ENCODE measurements at regions not wholly inside any gene's neighbourhood (a gene's known extent, or its start where the extent isn't known, plus 50 kb on each side); places are given as distances from the start of the nearest gene placed in this dataset.

GRCh38 chr9:103977163-103977562 lies 116.9 kb upstream of the SMC2 start:
- DNase-seq, result no peak

GRCh38 chr9:103978396-103978795 lies 115.7 kb upstream of the SMC2 start:
- DNase-seq, result no peak

- no peak for DNase-seq
Measured at GRCh38 chr9:103981912-103982311, 112.2 kb upstream of the SMC2 start.

DNA sequence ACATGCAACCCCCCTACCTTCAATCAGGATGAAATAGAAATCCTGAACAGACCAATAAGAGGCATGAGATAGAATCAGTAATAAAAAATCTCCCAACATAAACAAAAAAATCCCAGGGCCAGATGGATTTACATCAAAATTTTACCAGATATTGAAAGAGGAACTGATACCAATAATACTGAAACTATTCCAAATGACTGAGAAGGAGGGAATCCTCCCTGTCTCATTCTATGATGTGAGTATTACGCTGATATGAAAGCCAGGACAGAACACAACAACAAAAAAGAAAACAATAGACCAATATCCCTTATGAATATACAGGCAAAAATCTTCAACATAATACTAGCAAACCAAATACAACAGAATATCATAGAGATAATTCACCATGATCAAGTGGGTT lies 109.0 kb upstream of the SMC2 start:
- DNase-seq, result no peak

DNA sequence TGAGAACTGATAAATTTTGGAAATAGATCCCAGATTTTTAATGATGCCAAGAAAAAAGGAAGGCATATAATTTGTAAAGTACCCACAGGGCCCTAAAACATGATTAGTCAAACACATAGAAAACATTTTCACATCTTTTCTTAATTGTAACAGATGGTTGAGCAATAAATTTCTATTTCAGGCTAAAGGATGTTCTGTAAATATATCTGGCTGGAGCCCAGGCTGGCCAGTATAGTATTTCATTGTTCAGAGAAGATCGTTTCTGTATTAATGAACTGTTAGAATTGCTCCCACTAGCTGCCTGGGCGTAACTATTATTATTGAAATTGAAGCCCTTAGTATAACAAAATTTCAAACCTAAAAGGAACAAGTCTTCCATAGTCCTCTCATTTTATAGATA lies 105.3 kb upstream of the SMC2 start:
- no peak for DNase-seq

GRCh38 chr9:103990311-103990710 lies 103.8 kb upstream of the SMC2 start:
- DNase-seq, result no peak

GRCh38 chr9:103991001-103991400 lies 103.1 kb upstream of the SMC2 start:
- DNase-seq, result no peak

GRCh38 chr9:103991698-103992097 lies 102.4 kb upstream of the SMC2 start:
- no peak for DNase-seq

DNA sequence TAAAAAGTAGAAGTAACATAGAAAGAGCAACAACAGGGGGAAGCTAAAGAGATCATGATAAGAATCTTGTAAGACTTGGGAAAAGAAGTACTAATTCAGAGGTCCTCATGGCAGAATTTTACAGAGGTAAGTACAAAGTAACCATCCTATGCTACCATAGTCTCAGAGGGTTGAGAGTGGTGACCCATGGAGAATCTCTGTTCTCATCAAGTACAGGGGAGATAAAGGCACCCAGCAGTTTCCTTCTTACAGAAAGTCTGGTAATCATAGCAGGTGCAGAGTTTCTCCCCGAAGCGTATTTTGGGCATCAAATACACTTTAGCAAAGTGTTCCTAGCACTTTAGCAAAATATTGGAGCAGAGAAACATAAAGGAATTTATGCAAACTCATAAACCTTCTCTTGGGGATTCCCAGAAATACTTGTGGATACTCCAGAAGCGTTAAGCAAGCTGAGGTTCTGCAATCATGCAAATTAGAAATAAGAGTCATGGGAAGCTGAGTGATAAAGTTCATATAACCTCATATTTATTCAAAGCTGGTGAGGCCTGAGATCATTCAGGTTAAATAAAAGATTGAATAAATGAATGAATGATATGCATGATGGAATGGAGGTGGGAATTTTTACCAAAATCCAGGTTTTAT lies 101.0 kb upstream of the SMC2 start:
- no peak for DNase-seq

DNA sequence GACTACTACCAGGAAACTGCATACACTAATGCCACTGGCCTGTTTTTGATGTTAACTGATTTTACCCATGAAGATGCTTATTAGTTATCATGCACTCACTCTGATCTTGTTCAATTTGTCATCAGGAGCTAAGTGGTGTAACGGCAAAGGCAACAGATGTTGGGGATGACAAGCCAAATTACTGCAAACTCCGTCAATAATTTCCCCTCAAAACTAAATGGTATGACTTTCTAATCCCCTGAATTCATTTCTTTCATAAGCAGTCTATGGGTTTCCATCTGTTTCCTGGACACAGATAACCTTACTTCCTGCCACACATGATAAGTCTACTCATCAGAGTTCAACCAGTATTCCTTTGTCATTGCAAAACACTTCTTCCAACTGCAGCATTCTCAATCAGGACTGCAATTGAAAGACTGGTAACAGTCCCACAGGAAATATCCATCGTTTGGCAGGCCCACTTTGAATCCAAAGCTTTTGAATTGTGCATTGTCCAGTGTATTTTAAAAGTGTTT lies 96.2 kb upstream of the SMC2 start:
- DNase-seq, result no peak

GRCh38 chr9:103999375-104000062 lies 94.6 kb upstream of the SMC2 start:
- DNase-seq, result no peak

DNA sequence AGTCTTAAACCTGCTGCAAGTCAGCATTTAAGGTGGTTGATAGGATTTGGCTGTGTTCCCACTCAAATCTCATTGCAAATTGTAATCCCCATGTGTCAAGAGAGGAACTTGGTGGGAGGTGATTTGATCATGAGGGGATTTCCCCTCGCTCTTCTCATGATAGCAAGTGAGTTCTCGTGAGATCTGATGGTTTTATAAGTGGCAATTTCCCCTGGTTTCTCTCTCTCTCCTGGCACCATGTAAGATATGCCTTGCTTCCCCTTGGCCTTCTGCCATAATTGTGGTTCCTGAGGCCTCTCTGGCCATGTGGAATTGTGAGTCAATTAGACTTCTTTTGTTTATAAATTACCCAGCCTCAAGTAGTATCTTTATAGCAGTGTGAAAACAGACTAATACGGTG lies 84.3 kb upstream of the SMC2 start:
- DNase-seq, result no peak

DNA sequence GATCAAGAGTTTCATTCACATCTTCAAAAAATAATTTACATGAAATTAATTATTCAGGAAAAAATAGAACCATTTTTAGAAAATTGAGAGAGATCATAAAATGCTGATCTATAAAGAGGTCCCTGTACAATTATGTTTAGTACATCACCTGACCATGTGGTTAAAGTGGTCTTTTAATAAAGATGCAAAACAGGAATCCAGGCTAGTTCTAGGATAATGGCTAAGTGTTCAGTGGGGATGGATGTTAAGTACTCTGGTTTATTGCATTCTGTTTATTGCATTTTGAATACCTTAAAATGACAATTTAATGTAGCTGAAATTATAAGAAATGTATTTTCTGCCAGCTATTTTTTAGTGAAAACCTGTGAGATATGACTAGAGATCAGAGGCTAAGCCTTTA lies 72.0 kb upstream of the SMC2 start:
- no peak for DNase-seq

DNA sequence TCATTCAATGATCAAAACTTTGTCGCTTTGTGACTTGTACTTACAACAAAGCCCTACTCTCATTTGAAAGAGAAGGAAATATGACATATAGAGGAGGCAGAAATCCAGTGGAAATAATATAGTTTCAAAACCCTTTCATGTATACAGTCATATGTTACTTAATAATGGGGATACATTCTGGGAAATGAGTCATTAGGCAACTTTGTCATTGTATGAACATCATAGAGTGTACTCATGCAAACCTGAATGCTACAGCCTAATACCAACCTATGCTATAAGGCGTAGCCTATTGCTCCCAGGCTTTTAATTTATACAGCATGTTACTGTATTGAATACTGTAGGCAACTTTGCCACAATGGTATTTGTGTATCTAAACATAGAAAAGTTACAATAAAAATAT lies 69.0 kb upstream of the SMC2 start:
- DNase-seq, result no peak

DNA sequence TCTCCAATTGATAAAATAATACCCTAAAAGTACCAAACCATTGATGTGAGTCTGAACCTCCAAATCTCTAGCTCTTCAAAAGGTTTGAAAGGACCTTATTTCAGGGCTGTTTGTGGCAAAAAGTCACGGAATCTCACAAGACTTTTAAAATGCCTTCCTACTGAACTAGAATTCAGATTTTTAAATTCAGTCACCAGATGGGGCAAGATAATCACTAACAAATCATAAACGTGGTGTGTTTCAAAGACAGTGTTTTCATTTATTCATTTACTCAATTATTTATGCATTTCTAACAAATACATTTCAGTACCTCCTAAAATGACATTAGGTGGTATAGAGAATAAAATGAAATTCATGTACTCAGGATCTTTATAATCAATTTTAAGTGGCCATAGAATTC lies 68.2 kb upstream of the SMC2 start:
- no peak for DNase-seq

DNA sequence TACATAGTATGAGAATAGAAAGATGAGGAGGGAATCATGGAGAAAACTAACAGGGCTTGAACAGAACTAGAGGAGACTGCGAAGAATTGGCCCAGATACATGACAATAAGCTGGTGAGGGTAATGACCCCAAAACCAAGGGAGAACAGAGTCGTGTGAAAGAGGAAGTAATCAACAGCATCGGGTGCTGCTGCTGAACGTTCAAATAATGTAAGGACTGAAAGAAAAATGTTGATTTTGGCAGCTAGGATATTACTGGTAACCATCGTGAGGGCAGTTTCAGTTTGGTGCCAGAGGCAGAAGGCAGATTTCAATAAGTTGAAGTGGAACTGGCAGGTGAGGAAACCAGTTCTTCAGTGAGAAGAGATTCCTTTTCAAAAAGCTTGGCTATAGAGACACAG lies 66.8 kb upstream of the SMC2 start:
- no peak for DNase-seq

DNA sequence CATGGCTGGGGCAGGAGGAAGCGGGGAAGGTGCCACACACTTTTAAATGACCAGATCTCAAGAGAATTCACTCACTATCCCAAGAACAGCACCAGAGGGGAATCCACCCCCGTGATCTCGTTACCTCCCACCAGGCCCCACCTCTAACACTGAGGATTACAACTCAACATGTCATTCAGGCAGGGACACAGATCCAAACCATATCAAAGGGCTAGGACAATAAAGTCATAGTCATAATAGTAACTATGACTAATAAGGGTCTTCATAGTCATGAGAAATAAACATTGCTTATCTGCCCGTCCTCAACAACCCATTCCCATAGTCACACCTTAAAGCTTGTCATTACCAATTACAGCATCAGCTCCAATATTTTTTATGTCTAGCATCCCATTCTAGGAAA lies 65.3 kb upstream of the SMC2 start:
- peak; percentile 6 for DNase-seq

Data from stimulated activated CD4-positive, alpha-beta T cell treated with anti-CD3 and anti-CD28 coated beads, Interleukin-4, amount 100 ng/mL, for 24 hours (primary cell).